C4-2B (cell line): ENCODE measurements at regions not wholly inside any gene's neighbourhood (a gene's known extent, or its start where the extent isn't known, plus 50 kb on each side); places are given as distances from the start of the nearest gene placed in this dataset.

Experiments
- H3K27ac ChIP-seq: fragments of 450-650 bp; 2 replicates; pipeline ENCODE4 v1.5.1; 2017
- CTCF ChIP-seq: fragments of 450-650 bp; conservative IDR thresholded peaks from 2 replicates; pipeline ENCODE4 v1.5.1; 2017; ENCODE audit warnings: mild to moderate bottlenecking
- ZFX ChIP-seq: fragments of 450-650 bp; IDR thresholded peaks from 2 replicates; pipeline ENCODE4 v1.6.1; 2017

- no peak overlapping the region for H3K27ac ChIP-seq
- no peak for TF ChIP-seq CTCF
- TF ChIP-seq ZFX: no peak
Observed at GRCh38 chr9:14533867-14534640, 159.2 kb downstream of the ZDHHC21 start.

GRCh38 chr9:14532456-14533115 is 160.6 kb downstream of the ZDHHC21 start:
- H3K27ac ChIP-seq: no peak overlapping the region
- TF ChIP-seq CTCF (no peak), ZFX (no peak)

GRCh38 chr9:14531341-14532269 is 161.6 kb downstream of the ZDHHC21 start:
- TF ChIP-seq ZFX: no peak
- TF ChIP-seq CTCF: no peak
- no peak overlapping the region for H3K27ac ChIP-seq

- H3K27ac ChIP-seq: no peak overlapping the region
- TF ChIP-seq CTCF (no peak), ZFX (no peak)
Observed at GRCh38 chr9:14530841-14531240, 162.4 kb downstream of the ZDHHC21 start.

- H3K27ac ChIP-seq: no peak overlapping the region
- TF ChIP-seq ZFX (no peak), CTCF (no peak)
Observed at GRCh38 chr9:14530366-14530765, 162.9 kb downstream of the ZDHHC21 start.

- no peak overlapping the region for H3K27ac ChIP-seq
- no peak for TF ChIP-seq CTCF
Observed at GRCh38 chr9:14529629-14530028, 163.6 kb downstream of the ZDHHC21 start.

GRCh38 chr9:14529054-14529453 is 164.2 kb downstream of the ZDHHC21 start:
- no peak overlapping the region for H3K27ac ChIP-seq
- TF ChIP-seq ZFX (no peak), CTCF (no peak)
